ENCODE measurements at regions not wholly inside any gene's neighbourhood (a gene's known extent, or its start where the extent isn't known, plus 50 kb on each side); places are given as distances from the start of the nearest gene placed in this dataset.
A peak's percentile ranks its signal among the peaks of the same experiment; 100 is the strongest.

DNA sequence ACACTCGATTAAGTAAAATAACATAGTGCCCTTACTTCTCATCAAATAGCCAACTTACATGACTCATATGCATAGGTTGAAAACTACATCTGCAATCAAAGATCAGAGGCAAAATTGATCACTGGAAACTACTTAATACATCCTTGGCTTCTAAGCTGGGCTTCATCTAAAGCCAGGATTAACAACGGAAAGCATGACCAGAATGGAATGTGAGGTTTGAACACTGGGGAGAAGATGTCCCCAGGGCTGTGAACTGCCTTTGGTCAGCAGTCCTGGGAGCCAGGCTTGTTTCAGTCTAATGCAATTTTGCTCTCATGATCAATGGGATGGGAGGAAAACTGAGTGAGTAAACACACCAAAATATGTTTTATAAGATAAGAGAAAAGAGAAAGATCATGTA, 192.5 kb upstream of the TTC29 start:
- WGBS (ENCODE audit: extremely low coverage, insufficient coverage, insufficient read length), result no CpG with 5 or more reads among the region's 2 CpGs
- H2AK5ac ChIP-seq (ENCODE audit: low read length), result no peak overlapping the region
- H4K12ac ChIP-seq (ENCODE audit: low read depth, low read length), result no peak overlapping the region
- H3K4me1 ChIP-seq (ENCODE audit: control insufficient read depth in 1 of 2, insufficient read depth in 2 of 2, low read length in 2 of 2), result peaks cover 0 to 2% of the 10 kb centered on the region in 2 experiments
- no peak overlapping the region for H2AFZ ChIP-seq (ENCODE audit: insufficient read depth, low read length, poor library complexity)
- no peaks in the 10 kb centered on the region for H3K9me3 ChIP-seq (ENCODE audit: insufficient read depth, low read depth, low read length)
- H4K91ac ChIP-seq (ENCODE audit: low read depth, low read length), result no peak overlapping the region
- H3K79me2 ChIP-seq (ENCODE audit: control insufficient read depth, insufficient read depth, low read length, poor library complexity), result no peaks in the 10 kb centered on the region
- no peak overlapping the region for H2BK5ac ChIP-seq (ENCODE audit: low read depth, low read length, poor library complexity)
- H3K4ac ChIP-seq (ENCODE audit: low read depth, low read length), result no peak overlapping the region
- H2BK12ac ChIP-seq (ENCODE audit: low read length), result no peak overlapping the region
- no peak overlapping the region for H3K27ac ChIP-seq (ENCODE audit: low read depth, low read length)
- H4K8ac ChIP-seq (ENCODE audit: low read depth, low read length), result no peak overlapping the region
- no peak overlapping the region for H3K23ac ChIP-seq (ENCODE audit: low read length)
- no peak overlapping the region for H3K9ac ChIP-seq (ENCODE audit: low read length)
- no peak overlapping the region for H3K18ac ChIP-seq (ENCODE audit: low read length)
- no peak overlapping the region for H3K4me3 ChIP-seq (ENCODE audit: low read depth, low read length)
- DNase-seq, result no peak
- no peak overlapping the region for H3K14ac ChIP-seq (ENCODE audit: low read length)
- H2BK120ac ChIP-seq (ENCODE audit: insufficient read depth, low read length, poor library complexity), result no peak overlapping the region
- H3K4me2 ChIP-seq (ENCODE audit: low read length), result no peak overlapping the region
- no peaks in the 10 kb centered on the region for H3K36me3 ChIP-seq (ENCODE audit: control insufficient read depth in 1 of 2, insufficient read depth in 2 of 2, low read length in 2 of 2)
- H3K27me3 ChIP-seq (ENCODE audit: insufficient read depth, low read length), result no peaks in the 10 kb centered on the region
- H3K79me1 ChIP-seq (ENCODE audit: low read length), result no peaks in the 10 kb centered on the region

DNA sequence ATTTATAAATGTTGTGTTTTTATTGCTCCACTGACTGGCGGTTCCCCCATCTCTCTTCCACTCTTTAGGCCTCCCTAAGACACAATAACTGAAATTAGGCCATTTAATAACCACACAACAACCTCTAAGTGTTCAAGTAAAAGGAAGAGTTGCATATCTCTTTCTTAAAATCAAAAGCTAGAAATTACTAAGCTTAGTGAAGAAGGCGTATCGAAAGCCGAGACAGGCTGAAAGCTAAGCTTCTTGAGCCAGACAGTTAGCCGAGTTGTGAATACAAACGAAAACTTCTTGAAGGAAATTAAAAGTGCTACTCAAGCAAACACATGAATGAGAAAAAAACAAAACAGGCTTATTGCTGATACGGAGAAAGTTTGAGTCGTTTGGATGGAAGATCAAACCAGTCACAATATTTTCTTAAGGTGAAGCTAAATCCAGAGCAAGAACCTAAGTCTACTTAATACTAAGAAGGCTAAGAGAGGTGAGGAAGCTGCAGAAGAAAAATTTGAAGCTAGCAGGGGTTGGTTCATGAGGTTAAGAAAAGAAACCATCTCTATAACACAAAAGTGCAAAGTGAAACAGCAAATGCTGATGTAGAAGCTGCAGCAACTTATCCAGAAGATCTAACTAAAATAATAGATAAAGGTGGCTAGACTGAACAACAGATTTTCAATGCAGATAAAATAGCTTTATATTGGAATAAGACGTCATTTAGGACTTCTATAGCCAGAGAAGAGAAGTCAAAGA, 194.0 kb upstream of the TTC29 start:
- H2AFZ ChIP-seq (ENCODE audit: insufficient read depth, low read length, poor library complexity), result no peak overlapping the region
- no peak overlapping the region for H3K9ac ChIP-seq (ENCODE audit: low read length)
- no peaks in the 10 kb centered on the region for H3K9me3 ChIP-seq (ENCODE audit: insufficient read depth, low read depth, low read length)
- no peak overlapping the region for H3K18ac ChIP-seq (ENCODE audit: low read length)
- H3K27me3 ChIP-seq (ENCODE audit: insufficient read depth, low read length), result no peaks in the 10 kb centered on the region
- DNase-seq, result no peak
- H2BK120ac ChIP-seq (ENCODE audit: insufficient read depth, low read length, poor library complexity), result no peak overlapping the region
- no peaks in the 10 kb centered on the region for H3K36me3 ChIP-seq (ENCODE audit: control insufficient read depth in 1 of 2, insufficient read depth in 2 of 2, low read length in 2 of 2)
- H4K12ac ChIP-seq (ENCODE audit: low read depth, low read length), result no peak overlapping the region
- H4K8ac ChIP-seq (ENCODE audit: low read depth, low read length), result no peak overlapping the region
- H2BK5ac ChIP-seq (ENCODE audit: low read depth, low read length, poor library complexity), result no peak overlapping the region
- H3K14ac ChIP-seq (ENCODE audit: low read length), result no peak overlapping the region
- no peaks in the 10 kb centered on the region for H3K79me2 ChIP-seq (ENCODE audit: control insufficient read depth, insufficient read depth, low read length, poor library complexity)
- no peak overlapping the region for H3K4ac ChIP-seq (ENCODE audit: low read depth, low read length)
- H3K79me1 ChIP-seq (ENCODE audit: low read length), result no peaks in the 10 kb centered on the region
- WGBS (ENCODE audit: extremely low coverage, insufficient coverage, insufficient read length), result no CpG with 5 or more reads among the region's 9 CpGs
- no peak overlapping the region for H3K27ac ChIP-seq (ENCODE audit: low read depth, low read length)
- no peak overlapping the region for H3K23ac ChIP-seq (ENCODE audit: low read length)
- no peak overlapping the region for H4K91ac ChIP-seq (ENCODE audit: low read depth, low read length)
- H3K4me1 ChIP-seq (ENCODE audit: control insufficient read depth in 1 of 2, insufficient read depth in 2 of 2, low read length in 2 of 2), result peaks cover 0 to 2% of the 10 kb centered on the region in 2 experiments
- no peak overlapping the region for H3K4me2 ChIP-seq (ENCODE audit: low read length)
- no peak overlapping the region for H2AK5ac ChIP-seq (ENCODE audit: low read length)
- no peak overlapping the region for H3K4me3 ChIP-seq (ENCODE audit: low read depth, low read length)
- H2BK12ac ChIP-seq (ENCODE audit: low read length), result no peak overlapping the region

DNA sequence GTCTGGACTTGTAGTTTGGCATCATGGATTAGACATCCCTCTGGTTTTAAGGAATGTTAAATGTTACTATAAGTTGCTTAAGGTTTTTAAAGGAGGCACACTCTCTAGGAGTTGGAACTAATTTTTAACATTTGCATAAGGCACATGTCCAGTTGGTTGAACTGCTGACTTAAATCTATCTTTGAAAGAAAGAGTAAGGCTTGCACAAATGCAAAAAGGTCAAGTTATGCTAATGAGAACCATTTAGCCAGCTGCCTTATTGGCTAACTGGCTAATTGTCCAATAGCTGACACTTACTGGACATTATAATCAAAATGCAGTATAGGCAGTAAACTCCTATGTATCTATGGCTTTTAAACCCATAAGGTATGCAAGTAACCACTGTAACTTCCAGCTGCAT, 206.1 kb upstream of the TTC29 start:
- H3K4ac ChIP-seq (ENCODE audit: low read depth, low read length), result no peak overlapping the region
- H3K9ac ChIP-seq (ENCODE audit: low read length), result no peak overlapping the region
- H2BK12ac ChIP-seq (ENCODE audit: low read length), result no peak overlapping the region
- no peaks in the 10 kb centered on the region for H3K79me2 ChIP-seq (ENCODE audit: control insufficient read depth, insufficient read depth, low read length, poor library complexity)
- H3K14ac ChIP-seq (ENCODE audit: low read length), result no peak overlapping the region
- H3K18ac ChIP-seq (ENCODE audit: low read length), result no peak overlapping the region
- H3K23ac ChIP-seq (ENCODE audit: low read length), result no peak overlapping the region
- H3K36me3 ChIP-seq (ENCODE audit: control insufficient read depth in 1 of 2, insufficient read depth in 2 of 2, low read length in 2 of 2), result no peaks in the 10 kb centered on the region
- H3K9me3 ChIP-seq (ENCODE audit: insufficient read depth, low read depth, low read length), result no peaks in the 10 kb centered on the region
- H3K27ac ChIP-seq (ENCODE audit: low read depth, low read length), result no peak overlapping the region
- no peak overlapping the region for H3K4me3 ChIP-seq (ENCODE audit: low read depth, low read length)
- H3K27me3 ChIP-seq (ENCODE audit: insufficient read depth, low read length), result no peaks in the 10 kb centered on the region
- no peak overlapping the region for H2BK5ac ChIP-seq (ENCODE audit: low read depth, low read length, poor library complexity)
- peaks cover 2% of the 10 kb centered on the region for H3K79me1 ChIP-seq (ENCODE audit: low read length)
- H3K4me1 ChIP-seq (ENCODE audit: control insufficient read depth in 1 of 2, insufficient read depth in 2 of 2, low read length in 2 of 2), result peaks cover 1 to 3% of the 10 kb centered on the region in 2 experiments
- no peak for DNase-seq
- H4K91ac ChIP-seq (ENCODE audit: low read depth, low read length), result no peak overlapping the region
- H2BK120ac ChIP-seq (ENCODE audit: insufficient read depth, low read length, poor library complexity), result no peak overlapping the region
- H4K8ac ChIP-seq (ENCODE audit: low read depth, low read length), result no peak overlapping the region
- no peak overlapping the region for H2AFZ ChIP-seq (ENCODE audit: insufficient read depth, low read length, poor library complexity)
- no peak overlapping the region for H3K4me2 ChIP-seq (ENCODE audit: low read length)
- no peak overlapping the region for H2AK5ac ChIP-seq (ENCODE audit: low read length)
- H4K12ac ChIP-seq (ENCODE audit: low read depth, low read length), result no peak overlapping the region

DNA sequence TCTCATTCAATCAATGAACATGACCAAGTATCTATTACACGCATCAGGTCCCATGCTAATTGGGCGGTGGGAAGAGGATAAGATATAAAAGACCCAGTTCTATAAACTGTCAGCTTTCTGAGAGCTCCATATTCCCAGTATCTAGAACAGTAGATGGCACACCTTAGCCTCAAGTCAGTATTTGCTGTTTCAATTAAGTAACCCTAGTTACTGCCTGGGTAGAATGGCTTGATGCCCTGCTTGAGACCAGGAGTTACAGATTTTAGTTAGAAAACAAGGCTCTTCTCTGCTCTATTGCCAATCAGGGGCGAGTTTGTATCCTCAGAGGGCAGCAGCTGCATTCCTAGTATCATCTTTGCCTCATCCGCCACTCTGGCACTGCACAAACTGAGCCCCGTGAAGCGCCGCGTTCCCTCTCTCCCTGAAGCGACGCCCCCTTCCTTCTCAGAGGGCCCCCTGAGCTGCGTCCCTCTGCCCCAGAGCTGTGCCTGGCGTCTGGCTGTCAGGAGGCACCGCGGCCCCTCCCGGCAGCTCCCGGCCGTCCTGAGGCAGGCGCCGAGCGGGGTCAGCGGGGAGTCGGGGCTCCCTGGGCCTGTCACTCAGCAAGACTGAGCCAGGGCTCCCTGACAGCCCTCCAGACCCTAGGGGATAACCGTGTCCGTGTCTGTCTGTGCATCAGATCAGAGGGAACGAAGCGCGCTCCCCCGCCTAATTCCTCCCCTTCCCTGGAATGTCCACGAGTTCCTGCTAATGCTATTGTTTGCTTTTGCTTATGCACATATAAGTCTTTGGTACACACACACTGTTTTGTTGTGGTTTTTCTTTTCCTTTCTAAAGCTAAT, 212.4 kb upstream of the TTC29 start:
- H2BK5ac ChIP-seq (ENCODE audit: low read depth, low read length, poor library complexity), result peak overlapping the region; percentile 21
- H3K27ac ChIP-seq (ENCODE audit: low read depth, low read length), result peak overlapping the region; percentile 9
- no peak overlapping the region for H3K4ac ChIP-seq (ENCODE audit: low read depth, low read length)
- peak overlapping the region; percentile 61 for H3K4me2 ChIP-seq (ENCODE audit: low read length)
- no peak overlapping the region for H3K9ac ChIP-seq (ENCODE audit: low read length)
- H2BK12ac ChIP-seq (ENCODE audit: low read length), result peak overlapping the region; percentile 0
- peak overlapping the region; percentile 14 for H4K8ac ChIP-seq (ENCODE audit: low read depth, low read length)
- peak overlapping the region; percentile 6 for H3K4me3 ChIP-seq (ENCODE audit: low read depth, low read length)
- no peaks in the 10 kb centered on the region for H3K27me3 ChIP-seq (ENCODE audit: insufficient read depth, low read length)
- no peak overlapping the region for H4K12ac ChIP-seq (ENCODE audit: low read depth, low read length)
- H3K9me3 ChIP-seq (ENCODE audit: insufficient read depth, low read depth, low read length), result no peaks in the 10 kb centered on the region
- H3K36me3 ChIP-seq (ENCODE audit: control insufficient read depth in 1 of 2, insufficient read depth in 2 of 2, low read length in 2 of 2), result no peaks in the 10 kb centered on the region
- WGBS (ENCODE audit: extremely low coverage, insufficient coverage, insufficient read length), result no CpG with 5 or more reads among the region's 29 CpGs
- H2AFZ ChIP-seq (ENCODE audit: insufficient read depth, low read length, poor library complexity), result peak overlapping the region; percentile 24
- H2AK5ac ChIP-seq (ENCODE audit: low read length), result no peak overlapping the region
- DNase-seq, result no peak
- H3K18ac ChIP-seq (ENCODE audit: low read length), result no peak overlapping the region
- peak overlapping the region; percentile 72 for H4K91ac ChIP-seq (ENCODE audit: low read depth, low read length)
- H3K14ac ChIP-seq (ENCODE audit: low read length), result peak overlapping the region; percentile 9
- peaks cover 3 to 5% of the 10 kb centered on the region in 2 experiments for H3K4me1 ChIP-seq (ENCODE audit: control insufficient read depth in 1 of 2, insufficient read depth in 2 of 2, low read length in 2 of 2)
- no peaks in the 10 kb centered on the region for H3K79me2 ChIP-seq (ENCODE audit: control insufficient read depth, insufficient read depth, low read length, poor library complexity)
- peak overlapping the region; percentile 2 for H2BK120ac ChIP-seq (ENCODE audit: insufficient read depth, low read length, poor library complexity)
- H3K79me1 ChIP-seq (ENCODE audit: low read length), result peaks cover 7% of the 10 kb centered on the region
- H3K23ac ChIP-seq (ENCODE audit: low read length), result no peak overlapping the region
